ENCODE measurements at regions not wholly inside any gene's neighbourhood (a gene's known extent, or its start where the extent isn't known, plus 50 kb on each side); places are given as distances from the start of the nearest gene placed in this dataset.

DNA sequence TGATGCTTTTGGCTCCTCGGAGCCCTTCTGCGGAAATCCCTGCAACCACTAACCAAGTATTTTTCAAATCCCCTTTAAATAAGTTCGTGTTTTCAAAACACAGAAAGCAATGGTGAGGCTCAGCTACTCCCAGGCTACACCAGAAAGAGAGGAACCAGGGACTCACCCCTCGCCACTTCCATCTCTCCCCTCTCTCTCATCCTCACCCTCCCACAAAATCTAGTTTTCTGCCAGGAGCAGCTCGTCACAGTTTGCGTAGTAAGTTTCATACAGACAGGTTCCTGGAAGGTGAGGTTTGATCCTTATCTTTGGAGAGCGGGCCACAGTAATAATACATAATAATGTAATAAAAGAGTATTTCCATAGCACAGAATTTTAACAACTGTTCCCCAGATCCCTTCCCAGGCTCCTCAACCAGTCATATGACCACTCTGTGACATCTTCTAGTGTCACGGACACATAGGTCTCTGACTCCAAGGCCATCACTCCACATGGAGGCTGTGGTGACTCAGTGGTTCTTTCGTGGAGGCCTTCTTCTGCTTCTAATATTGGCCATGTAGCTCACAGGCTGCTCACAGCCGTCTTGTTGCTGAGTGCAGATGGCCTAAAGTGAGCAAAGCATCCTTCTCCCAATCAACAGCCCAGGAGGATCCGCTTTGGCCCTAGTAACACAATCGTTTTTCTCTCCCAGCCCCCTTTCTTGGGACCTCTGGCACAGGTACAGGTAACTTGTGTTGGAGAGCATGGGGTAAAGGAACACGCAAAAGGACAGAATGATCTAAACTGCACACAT, 295.7 kb downstream of the CDC5L start:
- TF ChIP-seq, protein P1, sequence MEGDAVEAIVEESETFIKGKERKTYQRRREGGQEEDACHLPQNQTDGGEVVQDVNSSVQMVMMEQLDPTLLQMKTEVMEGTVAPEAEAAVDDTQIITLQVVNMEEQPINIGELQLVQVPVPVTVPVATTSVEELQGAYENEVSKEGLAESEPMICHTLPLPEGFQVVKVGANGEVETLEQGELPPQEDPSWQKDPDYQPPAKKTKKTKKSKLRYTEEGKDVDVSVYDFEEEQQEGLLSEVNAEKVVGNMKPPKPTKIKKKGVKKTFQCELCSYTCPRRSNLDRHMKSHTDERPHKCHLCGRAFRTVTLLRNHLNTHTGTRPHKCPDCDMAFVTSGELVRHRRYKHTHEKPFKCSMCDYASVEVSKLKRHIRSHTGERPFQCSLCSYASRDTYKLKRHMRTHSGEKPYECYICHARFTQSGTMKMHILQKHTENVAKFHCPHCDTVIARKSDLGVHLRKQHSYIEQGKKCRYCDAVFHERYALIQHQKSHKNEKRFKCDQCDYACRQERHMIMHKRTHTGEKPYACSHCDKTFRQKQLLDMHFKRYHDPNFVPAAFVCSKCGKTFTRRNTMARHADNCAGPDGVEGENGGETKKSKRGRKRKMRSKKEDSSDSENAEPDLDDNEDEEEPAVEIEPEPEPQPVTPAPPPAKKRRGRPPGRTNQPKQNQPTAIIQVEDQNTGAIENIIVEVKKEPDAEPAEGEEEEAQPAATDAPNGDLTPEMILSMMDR (IDR thresholded peaks at IDR 0.05; ENCODE audit: low read depth, low read length, missing control alignments), result no peak
- no peak for DNase-seq (ENCODE audit: low read depth)
- in situ Hi-C loops (cut with HindIII; ENCODE audit: low sequenced_read_pairs), result no loop called here
- no peak overlapping the region for H3K4me3 ChIP-seq (ENCODE audit: low read depth, low read length)

GRCh38 chr6:44685213-44685612, 297.7 kb downstream of the CDC5L start:
- no peak overlapping the region for H3K4me3 ChIP-seq (ENCODE audit: low read depth, low read length)
- no peak for DNase-seq (ENCODE audit: low read depth)
- TF ChIP-seq, protein P1 (IDR thresholded peaks at IDR 0.05; ENCODE audit: low read depth, low read length, missing control alignments), result no peak
- in situ Hi-C loops (cut with HindIII; ENCODE audit: low sequenced_read_pairs), result no loop called here

- in situ Hi-C loops (cut with HindIII; ENCODE audit: low sequenced_read_pairs), result no loop called here
- H3K4me3 ChIP-seq (ENCODE audit: low read depth, low read length), result no peak overlapping the region
- TF ChIP-seq, protein P1 (IDR thresholded peaks at IDR 0.05; ENCODE audit: low read depth, low read length, missing control alignments), result no peak
- peak; percentile 67 for DNase-seq (ENCODE audit: low read depth)
These were observed 308.6 kb downstream of the CDC5L start for GRCh38 chr6:44696099-44696498.

- DNase-seq (ENCODE audit: low read depth), result no peak
- TF ChIP-seq, protein P1 (IDR thresholded peaks at IDR 0.05; ENCODE audit: low read depth, low read length, missing control alignments), result no peak
- H3K4me3 ChIP-seq (ENCODE audit: low read depth, low read length), result no peak overlapping the region
- in situ Hi-C loops (cut with HindIII; ENCODE audit: low sequenced_read_pairs), result no loop called here
These were observed 309.2 kb downstream of the CDC5L start for GRCh38 chr6:44696686-44697085.

DNA sequence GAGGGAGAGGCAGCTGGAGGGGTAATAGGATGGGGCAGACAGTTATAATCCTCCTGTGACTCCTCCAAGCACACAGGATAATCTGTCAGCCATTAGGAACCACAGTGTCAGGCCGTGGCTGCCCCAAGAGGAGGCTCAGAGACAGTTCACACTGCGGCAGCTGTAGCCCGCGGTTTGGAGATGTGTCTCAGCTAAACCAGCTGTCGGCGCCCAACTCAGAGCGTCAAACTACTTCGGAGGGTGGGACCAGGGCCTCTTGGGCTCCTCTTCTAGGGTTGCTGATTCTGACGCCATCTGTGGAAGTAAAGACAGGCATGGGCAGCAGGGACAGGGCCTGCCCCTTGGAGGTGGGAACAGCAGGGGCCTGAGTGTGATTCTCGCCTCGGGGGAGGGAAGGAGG, 309.8 kb downstream of the CDC5L start:
- H3K4me3 ChIP-seq (ENCODE audit: low read depth, low read length), result no peak overlapping the region
- TF ChIP-seq, protein P1 (IDR thresholded peaks at IDR 0.05; ENCODE audit: low read depth, low read length, missing control alignments), result no peak
- DNase-seq (ENCODE audit: low read depth), result no peak
- in situ Hi-C loops (cut with HindIII; ENCODE audit: low sequenced_read_pairs), result no loop called here

GRCh38 chr6:44698602-44699001, 311.1 kb downstream of the CDC5L start:
- in situ Hi-C loops (cut with HindIII; ENCODE audit: low sequenced_read_pairs), result no loop called here
- H3K4me3 ChIP-seq (ENCODE audit: low read depth, low read length), result no peak overlapping the region
- DNase-seq (ENCODE audit: low read depth), result no peak
- TF ChIP-seq, protein P1 (IDR thresholded peaks at IDR 0.05; ENCODE audit: low read depth, low read length, missing control alignments), result no peak
